OCI-LY1 (cell line): ENCODE measurements at regions not wholly inside any gene's neighbourhood (a gene's known extent, or its start where the extent isn't known, plus 50 kb on each side); places are given as distances from the start of the nearest gene placed in this dataset.

ENCODE experiments used
- H2AFZ ChIP-seq: fragments of 200-600 bp; sonication (generic), shearing (Covaris generic); 2 replicates; pipeline ENCODE4 v1.6.0; 2014; ENCODE audit warnings: antibody characterized with exemption, mild to moderate bottlenecking, low read length
- H3F3A ChIP-seq: fragments of 200-600 bp; sonication (generic), shearing (Covaris generic); 2 replicates; pipeline ENCODE4 v1.6.0; 2014; ENCODE audit warnings: mild to moderate bottlenecking, antibody characterized with exemption, low read length, moderate library complexity; ENCODE audit not compliant: insufficient read depth
- H3K27ac ChIP-seq: fragments of 200-600 bp; sonication (generic); 2 replicates; pipeline ENCODE4 v1.5.1; 2014; ENCODE audit warnings: low read length, mixed run types, mild to moderate bottlenecking, low read depth; ENCODE audit not compliant: poor library complexity, severe bottlenecking
- H3K27me3 ChIP-seq: fragments of 200-600 bp; sonication (generic); 2 replicates; pipeline ENCODE4 v1.6.0; 2014; ENCODE audit warnings: antibody characterized with exemption, mild to moderate bottlenecking, low read length, moderate library complexity; ENCODE audit not compliant: insufficient read depth
- H3K36me3 ChIP-seq: fragments of 200-600 bp; sonication (generic); 2 replicates; pipeline ENCODE4 v1.6.1; 2014; ENCODE audit warnings: mild to moderate bottlenecking, antibody characterized with exemption, low read length, moderate library complexity, mixed read lengths; ENCODE audit not compliant: insufficient read depth
- H3K4me1 ChIP-seq: fragments of 200-600 bp; sonication (generic); 2 replicates; pipeline ENCODE4 v1.5.1; 2014; ENCODE audit warnings: mild to moderate bottlenecking, low read length, moderate library complexity; ENCODE audit not compliant: insufficient read depth, severe bottlenecking
- H3K4me2 ChIP-seq: fragments of 200-600 bp; sonication (generic), shearing (Covaris generic); 2 replicates; pipeline ENCODE4 v1.6.1; 2014; ENCODE audit warnings: low read length
- H3K4me3 ChIP-seq: fragments of 200-600 bp; sonication (generic); 2 replicates; pipeline ENCODE4 v1.5.1; 2014; ENCODE audit warnings: low read length, low read depth, mild to moderate bottlenecking, mixed read lengths; ENCODE audit not compliant: poor library complexity, severe bottlenecking
- H3K79me2 ChIP-seq: fragments of 200-600 bp; shearing (Covaris generic); 2 replicates; pipeline ENCODE4 v1.6.1; 2016; ENCODE audit warnings: mixed run types, low read length, mixed read lengths; ENCODE audit not compliant: insufficient read depth
- H3K9ac ChIP-seq: fragments of 200-600 bp; sonication (generic), shearing (Covaris generic); 2 replicates; pipeline ENCODE4 v1.6.1; 2014; ENCODE audit warnings: mild to moderate bottlenecking, low read length, mixed read lengths
- H3K9me2 ChIP-seq: fragments of 200-600 bp; sonication (generic), shearing (Covaris generic); 2 replicates; pipeline ENCODE4 v1.6.1; 2014; ENCODE audit warnings: low read depth, mild to moderate bottlenecking, low read length, mixed read lengths
- H3K9me3 ChIP-seq: fragments of 200-600 bp; shearing (Covaris generic); 2 replicates; pipeline ENCODE4 v1.6.1; 2014; ENCODE audit warnings: low read length, mixed read lengths
- H4K20me1 ChIP-seq: fragments of 200-600 bp; sonication (generic), shearing (Covaris generic); 2 replicates; pipeline ENCODE4 v1.6.0; 2016; ENCODE audit warnings: mild to moderate bottlenecking, low read length; ENCODE audit not compliant: insufficient read depth
- EZH2 ChIP-seq: fragments of 200-600 bp; sonication (generic), shearing (Covaris generic); IDR thresholded peaks from 2 replicates; pipeline ENCODE4 v1.8.0; 2017; ENCODE audit warnings: borderline replicate concordance, mixed run types, mild to moderate bottlenecking, antibody characterized with exemption, low read length, moderate library complexity, mixed read lengths
- TF ChIP-seq, protein P1 (sequence below): fragments of 200-600 bp; sonication (generic), shearing (Covaris generic); IDR thresholded peaks from 2 replicates; pipeline ENCODE4 v1.5.1; 2017; ENCODE audit warnings: mild to moderate bottlenecking, antibody characterized with exemption, low read length, moderate library complexity, mixed read lengths

DNA sequence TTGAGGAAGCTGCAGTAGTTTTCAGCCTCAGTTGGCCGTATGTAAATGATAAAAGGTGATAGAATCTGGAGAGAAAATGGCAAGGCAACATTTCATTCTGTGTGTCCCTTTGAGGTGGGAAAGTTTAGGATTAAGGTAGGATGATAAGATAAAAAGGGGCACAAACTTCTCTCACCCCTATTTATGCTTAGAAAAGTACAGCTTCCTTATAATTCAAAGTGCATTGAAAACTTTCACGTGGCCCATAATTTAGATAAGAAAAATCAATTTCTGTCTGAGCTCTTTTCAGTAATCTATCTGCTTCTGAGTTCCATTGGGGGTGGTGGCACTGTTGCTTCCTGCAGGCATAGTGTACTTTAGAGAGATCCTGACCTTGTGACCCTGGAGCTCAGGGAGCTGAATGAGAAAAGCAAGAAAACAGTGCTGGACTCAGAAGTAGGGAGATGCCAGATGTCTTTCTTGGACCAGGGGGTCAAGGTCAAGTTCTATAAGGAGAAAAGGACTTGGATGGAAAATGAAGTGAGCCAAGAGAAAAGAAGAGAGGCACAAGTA, 187.3 kb downstream of the NDFIP2 start:
- H3K27me3 ChIP-seq, result no peaks in the 10 kb centered on the region
- H2AFZ ChIP-seq, result no peak overlapping the region
- no peak overlapping the region for H3K9ac ChIP-seq
- no peak for TF ChIP-seq EZH2
- TF ChIP-seq, protein P1, sequence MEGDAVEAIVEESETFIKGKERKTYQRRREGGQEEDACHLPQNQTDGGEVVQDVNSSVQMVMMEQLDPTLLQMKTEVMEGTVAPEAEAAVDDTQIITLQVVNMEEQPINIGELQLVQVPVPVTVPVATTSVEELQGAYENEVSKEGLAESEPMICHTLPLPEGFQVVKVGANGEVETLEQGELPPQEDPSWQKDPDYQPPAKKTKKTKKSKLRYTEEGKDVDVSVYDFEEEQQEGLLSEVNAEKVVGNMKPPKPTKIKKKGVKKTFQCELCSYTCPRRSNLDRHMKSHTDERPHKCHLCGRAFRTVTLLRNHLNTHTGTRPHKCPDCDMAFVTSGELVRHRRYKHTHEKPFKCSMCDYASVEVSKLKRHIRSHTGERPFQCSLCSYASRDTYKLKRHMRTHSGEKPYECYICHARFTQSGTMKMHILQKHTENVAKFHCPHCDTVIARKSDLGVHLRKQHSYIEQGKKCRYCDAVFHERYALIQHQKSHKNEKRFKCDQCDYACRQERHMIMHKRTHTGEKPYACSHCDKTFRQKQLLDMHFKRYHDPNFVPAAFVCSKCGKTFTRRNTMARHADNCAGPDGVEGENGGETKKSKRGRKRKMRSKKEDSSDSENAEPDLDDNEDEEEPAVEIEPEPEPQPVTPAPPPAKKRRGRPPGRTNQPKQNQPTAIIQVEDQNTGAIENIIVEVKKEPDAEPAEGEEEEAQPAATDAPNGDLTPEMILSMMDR, result no peak
- H3F3A ChIP-seq, result no peaks in the 10 kb centered on the region
- H4K20me1 ChIP-seq, result no peaks in the 10 kb centered on the region
- no peaks in the 10 kb centered on the region for H3K79me2 ChIP-seq
- no peak overlapping the region for H3K4me2 ChIP-seq
- H3K9me2 ChIP-seq, result no peaks in the 10 kb centered on the region
- H3K27ac ChIP-seq, result no peak overlapping the region
- H3K9me3 ChIP-seq, result no peaks in the 10 kb centered on the region
- H3K4me3 ChIP-seq, result no peak overlapping the region
- no peaks in the 10 kb centered on the region for H3K36me3 ChIP-seq
- no peaks in the 10 kb centered on the region for H3K4me1 ChIP-seq

DNA sequence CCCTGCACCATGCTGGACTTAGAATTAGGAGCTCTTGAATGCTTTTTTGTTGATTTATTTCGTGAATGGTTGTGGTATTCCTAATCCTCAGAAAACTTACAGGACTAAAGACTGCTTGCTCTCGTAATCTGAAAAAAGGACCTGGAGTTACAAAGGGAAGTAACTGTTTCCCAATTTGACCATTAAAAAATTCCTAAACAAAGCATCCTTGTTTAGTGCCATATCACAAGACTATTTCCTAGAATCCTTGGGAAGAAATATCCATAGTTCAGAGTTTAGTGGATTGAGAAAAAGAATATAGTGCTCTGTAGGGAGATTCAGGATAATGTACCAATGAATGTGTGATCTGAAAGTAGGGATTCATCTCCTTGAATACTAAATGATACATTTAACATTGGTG, 186.8 kb downstream of the NDFIP2 start:
- no peak overlapping the region for H3K27ac ChIP-seq
- no peaks in the 10 kb centered on the region for H3F3A ChIP-seq
- H3K4me2 ChIP-seq, result no peak overlapping the region
- no peaks in the 10 kb centered on the region for H3K36me3 ChIP-seq
- no peaks in the 10 kb centered on the region for H3K9me2 ChIP-seq
- TF ChIP-seq EZH2, result no peak
- TF ChIP-seq, protein P1, result no peak
- H2AFZ ChIP-seq, result no peak overlapping the region
- H4K20me1 ChIP-seq, result no peaks in the 10 kb centered on the region
- H3K9me3 ChIP-seq, result no peaks in the 10 kb centered on the region
- H3K4me1 ChIP-seq, result no peaks in the 10 kb centered on the region
- H3K27me3 ChIP-seq, result no peaks in the 10 kb centered on the region
- no peak overlapping the region for H3K9ac ChIP-seq
- H3K4me3 ChIP-seq, result no peak overlapping the region
- H3K79me2 ChIP-seq, result no peaks in the 10 kb centered on the region

DNA sequence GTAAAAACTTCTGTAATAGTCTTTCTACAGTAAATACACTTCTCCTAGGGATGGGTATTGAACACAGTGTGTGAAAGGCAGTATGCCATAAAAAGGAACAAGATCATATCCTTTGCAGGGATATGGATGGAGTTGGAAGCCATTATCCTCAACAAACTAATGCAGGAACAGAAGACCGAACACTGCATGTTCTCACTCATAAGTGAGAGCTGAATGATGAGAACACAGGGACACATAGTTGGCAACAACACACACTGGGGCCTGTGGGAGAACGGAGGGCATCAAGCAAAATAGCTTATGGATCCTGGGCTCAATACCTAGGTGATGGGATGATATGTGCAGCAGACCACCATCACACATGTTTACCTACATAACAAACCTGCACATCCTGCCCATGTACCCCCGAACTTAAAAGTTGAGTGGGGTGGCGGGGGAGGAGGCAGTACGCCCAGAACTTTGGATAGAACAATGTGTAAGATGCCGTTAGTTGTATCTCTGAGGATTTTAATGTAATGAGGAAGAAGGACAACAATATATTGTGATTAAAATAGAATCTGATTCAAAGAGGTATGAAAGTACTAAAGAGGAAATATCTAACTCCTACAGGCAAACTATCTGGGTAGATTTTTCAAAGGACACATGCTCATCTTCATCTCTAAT, 183.2 kb downstream of the NDFIP2 start:
- no peaks in the 10 kb centered on the region for H3K36me3 ChIP-seq
- no peaks in the 10 kb centered on the region for H3K4me1 ChIP-seq
- H3K4me2 ChIP-seq, result no peak overlapping the region
- TF ChIP-seq EZH2, result no peak
- TF ChIP-seq, protein P1, result no peak
- H3K9me2 ChIP-seq, result no peaks in the 10 kb centered on the region
- no peak overlapping the region for H2AFZ ChIP-seq
- H3K27me3 ChIP-seq, result no peaks in the 10 kb centered on the region
- no peak overlapping the region for H3K9ac ChIP-seq
- no peak overlapping the region for H3K4me3 ChIP-seq
- no peaks in the 10 kb centered on the region for H3F3A ChIP-seq
- no peaks in the 10 kb centered on the region for H3K79me2 ChIP-seq
- no peak overlapping the region for H3K27ac ChIP-seq
- no peaks in the 10 kb centered on the region for H4K20me1 ChIP-seq
- H3K9me3 ChIP-seq, result no peaks in the 10 kb centered on the region
